NOMO-1 (cell line): ENCODE measurements at regions not wholly inside any gene's neighbourhood (a gene's known extent, or its start where the extent isn't known, plus 50 kb on each side); places are given as distances from the start of the nearest gene placed in this dataset.
A peak's percentile ranks its signal among the peaks of the same experiment; 100 is the strongest.

Source experiments
- DNase-seq, 2 experiments: peaks; one replicate each; lab custom pipeline; 2025; ENCODE audit not compliant: unreplicated experiment in 2 of 2; lab: John Stamatoyannopoulos, UW

GRCh38 chr1:58390091-58390490 is 156.4 kb downstream of the OMA1 start:
- DNase-seq, result no peak

GRCh38 chr1:58380345-58380744 is 166.2 kb downstream of the OMA1 start:
- DNase-seq, result no peak

GRCh38 chr1:58367217-58367616 is 179.3 kb downstream of the OMA1 start:
- no peak for DNase-seq

DNA sequence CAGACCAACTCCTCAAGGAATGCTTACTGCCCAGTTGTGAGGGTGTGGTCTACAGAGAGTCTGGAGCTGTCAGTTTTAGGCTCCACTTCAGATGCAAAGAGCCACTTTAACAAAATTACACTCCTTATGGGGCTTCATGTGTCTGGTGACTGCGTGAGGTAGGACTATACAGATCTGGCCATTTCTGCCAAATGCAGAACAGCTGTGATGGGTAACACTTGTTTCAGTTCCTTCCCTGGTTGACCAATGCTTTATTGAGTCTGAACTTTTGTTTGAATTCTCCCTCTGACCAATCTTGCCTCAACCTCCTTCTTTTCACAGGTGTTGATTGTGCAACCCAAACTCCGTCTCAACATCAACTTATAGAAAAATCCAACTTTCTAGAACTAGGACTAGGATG is 181.2 kb downstream of the OMA1 start:
- DNase-seq, result no peak

DNA sequence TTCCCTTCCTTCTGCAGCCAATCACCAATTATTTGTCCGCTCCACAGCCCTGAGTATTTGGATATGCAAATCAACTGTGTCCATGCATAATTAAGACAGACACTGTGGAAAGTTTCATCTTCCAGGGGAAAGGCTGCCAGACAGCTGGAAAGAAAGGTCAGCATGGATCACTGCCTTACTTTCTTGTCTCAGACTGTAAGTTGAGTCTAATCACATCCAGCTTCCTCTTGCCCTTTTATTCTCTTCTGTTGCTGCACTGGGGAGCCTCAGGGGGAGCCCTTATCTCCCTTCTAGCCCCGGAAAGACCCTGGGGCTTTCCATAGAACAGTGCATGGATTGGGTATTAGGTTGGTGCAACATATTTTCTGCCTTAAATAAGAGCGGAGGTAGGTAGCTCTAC is 182.9 kb downstream of the OMA1 start:
- no peak for DNase-seq

DNA sequence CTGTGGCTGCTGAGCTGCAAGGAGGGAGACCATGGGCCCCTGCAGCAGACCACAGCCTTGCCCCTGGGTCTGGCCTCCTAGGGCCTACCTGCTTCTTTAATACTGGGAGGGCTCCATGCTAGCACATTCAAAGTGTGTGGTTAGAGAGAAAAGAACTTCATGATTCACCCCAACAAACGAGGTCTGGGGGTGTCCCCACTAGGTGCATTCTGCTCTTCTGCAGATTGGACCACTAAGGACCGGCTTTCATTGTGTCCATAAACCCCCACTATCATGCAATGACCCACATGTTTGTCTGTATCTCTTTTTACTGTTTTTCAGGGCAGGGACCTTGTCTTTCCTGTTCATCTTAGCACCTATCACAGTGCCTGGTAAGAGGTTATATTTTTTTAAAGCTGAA is 185.4 kb downstream of the OMA1 start:
- DNase-seq, result no peak

DNA sequence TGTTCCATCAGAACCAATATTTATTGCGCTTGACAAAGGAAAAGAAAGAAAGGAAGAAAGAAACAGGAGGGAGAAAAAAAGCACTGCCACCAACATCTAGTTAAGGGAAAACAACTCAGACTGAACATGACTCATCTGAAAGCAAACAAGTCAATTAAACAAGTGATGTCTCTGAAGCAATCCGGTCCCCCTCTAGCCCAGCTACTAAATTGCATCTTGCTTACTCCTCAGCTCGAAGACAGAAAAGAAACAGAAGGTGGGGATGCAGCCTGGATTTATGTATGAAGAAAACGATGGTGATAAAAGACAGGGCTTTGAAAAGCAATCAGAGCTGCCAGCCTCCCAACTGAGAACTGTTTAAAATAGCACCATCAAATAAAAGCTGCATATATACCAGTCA is 188.2 kb downstream of the OMA1 start:
- DNase-seq, result no peak

GRCh38 chr1:58356402-58356801 is 190.1 kb downstream of the OMA1 start:
- peak in 1 of 2 experiments; percentile 1 for DNase-seq

DNA sequence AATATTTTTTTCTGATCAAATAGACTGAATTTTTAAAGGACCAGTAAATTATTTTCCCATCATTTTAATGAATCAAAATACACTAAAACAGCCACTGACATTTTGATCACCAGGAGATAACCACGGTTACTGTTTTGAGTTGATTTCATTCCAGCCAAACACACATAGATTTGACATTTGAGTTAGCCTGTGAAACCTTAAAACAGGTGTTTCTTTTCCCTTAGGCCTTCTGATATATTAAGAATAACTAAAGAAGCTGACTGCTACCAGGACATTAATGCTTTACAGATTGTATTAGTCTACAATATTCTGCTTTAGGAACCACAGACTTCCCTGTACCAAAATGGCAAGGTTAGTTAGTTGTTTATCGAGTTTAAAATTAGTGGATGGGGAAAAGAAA is 193.4 kb downstream of the OMA1 start:
- DNase-seq, result no peak

GRCh38 chr1:58352476-58353092 is 193.9 kb downstream of the OMA1 start:
- no peak for DNase-seq

GRCh38 chr1:58346036-58346355 is 200.5 kb downstream of the OMA1 start:
- no peak for DNase-seq

GRCh38 chr1:58345215-58346035 is 201.1 kb downstream of the OMA1 start:
- no peak for DNase-seq

GRCh38 chr1:58340185-58340584 is 206.3 kb downstream of the OMA1 start:
- DNase-seq, result no peak

GRCh38 chr1:58338081-58338480 is 208.4 kb downstream of the OMA1 start:
- DNase-seq, result no peak

GRCh38 chr1:58333511-58333910 is 213.0 kb downstream of the OMA1 start:
- DNase-seq, result no peak

- DNase-seq, result no peak
These were observed 215.4 kb downstream of the OMA1 start for GRCh38 chr1:58331156-58331555.

- DNase-seq, result no peak
These were observed 220.7 kb downstream of the OMA1 start for GRCh38 chr1:58325866-58326265.

- peak; percentile 66 to 82 for DNase-seq
These were observed 222.0 kb downstream of the OMA1 start for GRCh38 chr1:58324558-58324957.

- no peak for DNase-seq
These were observed 228.1 kb downstream of the OMA1 start for GRCh38 chr1:58318157-58319005.

GRCh38 chr1:58317694-58318093 is 228.8 kb downstream of the OMA1 start:
- DNase-seq, result peak in 1 of 2 experiments; percentile 12

DNA sequence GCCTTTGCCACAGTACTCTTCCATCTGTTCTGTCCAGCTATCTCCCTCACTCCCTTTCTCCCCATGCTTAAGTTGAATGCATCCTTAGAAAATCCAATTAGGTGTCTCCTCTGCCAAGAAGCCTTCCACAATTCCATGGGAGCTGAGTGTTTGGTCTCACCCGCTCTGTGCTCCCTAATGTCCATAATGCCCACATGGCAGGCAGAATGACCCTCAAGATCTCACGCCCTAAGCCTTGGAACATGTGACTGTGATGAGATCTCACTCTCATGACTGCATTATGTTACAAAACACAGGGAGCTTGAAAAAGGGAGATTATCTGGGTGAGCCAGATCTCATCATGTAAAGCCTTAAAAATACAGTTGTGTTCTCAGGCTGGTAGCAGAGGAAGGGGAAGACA is 229.4 kb downstream of the OMA1 start:
- DNase-seq, result no peak

GRCh38 chr1:58316141-58316540 is 230.4 kb downstream of the OMA1 start:
- no peak for DNase-seq
